Inflammatory macrophage treated with lipopolysaccharide for 1 hour (primary cell): ENCODE measurements at regions not wholly inside any gene's neighbourhood (a gene's known extent, or its start where the extent isn't known, plus 50 kb on each side); places are given as distances from the start of the nearest gene placed in this dataset.

ENCODE experiments used
- DNase-seq, 2 donors: peaks; one replicate each; pipeline ENCODE4 v3.0.0-alpha.2; 2020 to 2022

GRCh38 chr9:107881626-107882300, 392.2 kb upstream of the KLF4 start:
- no peak for DNase-seq

GRCh38 chr9:107878462-107878861, 388.9 kb upstream of the KLF4 start:
- no peak for DNase-seq

GRCh38 chr9:107875571-107875980, 386.0 kb upstream of the KLF4 start:
- DNase-seq, result no peak

GRCh38 chr9:107874591-107875369, 385.2 kb upstream of the KLF4 start:
- DNase-seq, result peak; percentile 48 to 60

GRCh38 chr9:107874137-107874536, 384.6 kb upstream of the KLF4 start:
- DNase-seq, result no peak

- no peak for DNase-seq
These were observed 383.1 kb upstream of the KLF4 start for GRCh38 chr9:107872457-107873192.

GRCh38 chr9:107870927-107871680, 381.5 kb upstream of the KLF4 start:
- no peak for DNase-seq

- no peak for DNase-seq
These were observed 380.7 kb upstream of the KLF4 start for GRCh38 chr9:107870221-107870620.

- no peak for DNase-seq
These were observed 379.5 kb upstream of the KLF4 start for GRCh38 chr9:107869111-107869510.

- DNase-seq, result peak in 1 of 2 donors; percentile 26
These were observed 378.6 kb upstream of the KLF4 start for GRCh38 chr9:107868186-107868585.

GRCh38 chr9:107867738-107868137, 378.2 kb upstream of the KLF4 start:
- no peak for DNase-seq

GRCh38 chr9:107866711-107867311, 377.2 kb upstream of the KLF4 start:
- DNase-seq, result peak; percentile 74 to 76

- DNase-seq, result peak; percentile 71 to 87
These were observed 373.8 kb upstream of the KLF4 start for GRCh38 chr9:107863396-107863795.

GRCh38 chr9:107862881-107863280, 373.3 kb upstream of the KLF4 start:
- DNase-seq, result peak; percentile 89 to 92

GRCh38 chr9:107862323-107862722, 372.8 kb upstream of the KLF4 start:
- peak; percentile 77 to 84 for DNase-seq

GRCh38 chr9:107861075-107861474, 371.5 kb upstream of the KLF4 start:
- DNase-seq, result no peak

GRCh38 chr9:107858260-107858659, 368.7 kb upstream of the KLF4 start:
- no peak for DNase-seq

GRCh38 chr9:107856633-107857032, 367.1 kb upstream of the KLF4 start:
- no peak for DNase-seq

- DNase-seq, result no peak
These were observed 365.6 kb upstream of the KLF4 start for GRCh38 chr9:107855164-107855563.

GRCh38 chr9:107853461-107853860, 363.9 kb upstream of the KLF4 start:
- DNase-seq, result no peak

- DNase-seq, result no peak
These were observed 363.3 kb upstream of the KLF4 start for GRCh38 chr9:107852891-107853290.

GRCh38 chr9:107850653-107851052, 361.1 kb upstream of the KLF4 start:
- DNase-seq, result no peak
